ENCODE measurements at regions not wholly inside any gene's neighbourhood (a gene's known extent, or its start where the extent isn't known, plus 50 kb on each side); places are given as distances from the start of the nearest gene placed in this dataset.

DNA sequence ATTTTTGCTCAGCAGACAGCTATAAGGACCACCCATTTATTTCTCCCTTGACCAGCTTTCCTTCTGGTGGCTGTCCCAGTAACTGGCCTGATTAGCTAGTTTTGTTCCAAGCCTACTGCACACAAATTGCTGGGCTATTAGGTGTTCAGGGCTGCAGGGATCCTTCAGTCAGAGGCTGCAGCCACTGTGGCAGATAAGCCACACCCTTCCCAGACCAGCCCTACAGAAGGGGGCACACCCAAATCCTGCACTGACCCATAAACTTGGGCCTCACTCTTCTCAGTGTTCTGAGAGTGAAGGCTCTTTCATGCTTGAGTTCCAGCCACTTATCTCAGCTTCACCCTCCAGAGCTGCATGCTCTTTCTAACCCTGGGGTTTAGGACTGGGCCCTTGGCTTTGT lies 200.0 kb downstream of the AASDHPPT start:
- TF ChIP-seq EZH2 (IDR thresholded peaks at IDR 0.05; ENCODE audit: borderline replicate concordance, low read depth, low read length), result no peak
- TF ChIP-seq, protein P1, sequence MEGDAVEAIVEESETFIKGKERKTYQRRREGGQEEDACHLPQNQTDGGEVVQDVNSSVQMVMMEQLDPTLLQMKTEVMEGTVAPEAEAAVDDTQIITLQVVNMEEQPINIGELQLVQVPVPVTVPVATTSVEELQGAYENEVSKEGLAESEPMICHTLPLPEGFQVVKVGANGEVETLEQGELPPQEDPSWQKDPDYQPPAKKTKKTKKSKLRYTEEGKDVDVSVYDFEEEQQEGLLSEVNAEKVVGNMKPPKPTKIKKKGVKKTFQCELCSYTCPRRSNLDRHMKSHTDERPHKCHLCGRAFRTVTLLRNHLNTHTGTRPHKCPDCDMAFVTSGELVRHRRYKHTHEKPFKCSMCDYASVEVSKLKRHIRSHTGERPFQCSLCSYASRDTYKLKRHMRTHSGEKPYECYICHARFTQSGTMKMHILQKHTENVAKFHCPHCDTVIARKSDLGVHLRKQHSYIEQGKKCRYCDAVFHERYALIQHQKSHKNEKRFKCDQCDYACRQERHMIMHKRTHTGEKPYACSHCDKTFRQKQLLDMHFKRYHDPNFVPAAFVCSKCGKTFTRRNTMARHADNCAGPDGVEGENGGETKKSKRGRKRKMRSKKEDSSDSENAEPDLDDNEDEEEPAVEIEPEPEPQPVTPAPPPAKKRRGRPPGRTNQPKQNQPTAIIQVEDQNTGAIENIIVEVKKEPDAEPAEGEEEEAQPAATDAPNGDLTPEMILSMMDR (IDR thresholded peaks at IDR 0.05 in 2 of 3, conservative IDR thresholded peaks at IDR 0.05 in 1 of 3; ENCODE audit: insufficient read depth in 2 of 3, low read depth in 1 of 3, low read length in 3 of 3), result no peak

Measured in K562 (cell line).